NB4 (cell line): ENCODE measurements at regions not wholly inside any gene's neighbourhood (a gene's known extent, or its start where the extent isn't known, plus 50 kb on each side); places are given as distances from the start of the nearest gene placed in this dataset.

Experiments used
- CTCF ChIP-seq: IDR thresholded peaks from one replicate; pipeline ENCODE4 v1.5.1; 2012; ENCODE audit warnings: low read depth, low read length
- MYC ChIP-seq: IDR thresholded peaks from 2 replicates; pipeline ENCODE4 v1.6.1; 2011; ENCODE audit warnings: low read depth, low read length
- POLR2A ChIP-seq: IDR thresholded peaks from 2 replicates; pipeline ENCODE4 v1.6.1; 2011; ENCODE audit warnings: mild to moderate bottlenecking; ENCODE audit not compliant: insufficient read length; ENCODE audit errors: extremely low read depth
- TF ChIP-seq, protein P1 (sequence below): IDR thresholded peaks from 2 replicates; pipeline ENCODE4 v1.6.1; 2011; ENCODE audit warnings: low read depth, low read length

GRCh38 chr5:74357827-74358226 is 282.7 kb downstream of the ENC1 start:
- TF ChIP-seq CTCF (no peak), MYC (no peak), POLR2A (no peak)
- TF ChIP-seq, protein P1, sequence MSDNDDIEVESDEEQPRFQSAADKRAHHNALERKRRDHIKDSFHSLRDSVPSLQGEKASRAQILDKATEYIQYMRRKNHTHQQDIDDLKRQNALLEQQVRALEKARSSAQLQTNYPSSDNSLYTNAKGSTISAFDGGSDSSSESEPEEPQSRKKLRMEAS = no peak
